IMR-90 (cell line): ENCODE measurements at regions not wholly inside any gene's neighbourhood (a gene's known extent, or its start where the extent isn't known, plus 50 kb on each side); places are given as distances from the start of the nearest gene placed in this dataset.
A peak's percentile ranks its signal among the peaks of the same experiment; 100 is the strongest.
"Not testable (repeated sequence)": the region's sequence is repeated elsewhere in the genome, so short reads cannot be mapped to it uniquely, and the experiment has no call there.

Experiments
- ATAC-seq: fragments of 200-7000 bp; cut with Tn5 transposase; 2 replicates; pipeline ENCODE4 v1.9.1; 2020; ENCODE audit warnings: low read depth, mild to moderate bottlenecking, moderate library complexity
- BruUV-seq: library from RNA; stranded (reverse); fragments of 400-500 nt; replicated peaks from 2 replicates; lab custom pipeline; 2021; lab: Mats Ljungman, UMichigan
- CTCF ChIA-PET: fragments of 300-600 bp; formaldehyde crosslinking; extraction: SDS; loops from one replicate; lab custom pipeline; 2021; ENCODE audit warnings: antibody characterized with exemption; lab: Yijun Ruan, JAX
- POLR2A ChIA-PET: fragments of 300-600 bp; sonication (Branson Sonifier 250); formaldehyde crosslinking; loops from one replicate; lab custom pipeline; 2022; ENCODE audit warnings: antibody characterized with exemption; ENCODE audit not compliant: unreplicated experiment; lab: Charles Lee
- DNase-seq: peaks from one replicate; pipeline ENCODE4 v3.0.0; 2013
- H2AFZ ChIP-seq: replicated peaks from 2 replicates; pipeline ENCODE3; 2013; ENCODE audit warnings: low read length, mild to moderate bottlenecking; ENCODE audit not compliant: poor library complexity
- H2AK5ac ChIP-seq: 2 replicates; pipeline ENCODE4 v1.6.1; 2013; ENCODE audit warnings: low read depth, low read length, inconsistent platforms
- H2AK9ac ChIP-seq: replicated peaks from 2 replicates; pipeline ENCODE3; 2013; ENCODE audit warnings: mild to moderate bottlenecking, low read depth, low read length, moderate library complexity; ENCODE audit not compliant: poor library complexity
- H2BK120ac ChIP-seq: 2 replicates; pipeline ENCODE4 v1.6.1; 2013; ENCODE audit warnings: low read depth, low read length, inconsistent platforms
- H2BK15ac ChIP-seq: 3 replicates; pipeline ENCODE4 v1.6.1; 2013; ENCODE audit warnings: low read depth, low read length, inconsistent platforms
- H2BK20ac ChIP-seq: 2 replicates; pipeline ENCODE4 v1.6.1; 2013; ENCODE audit warnings: low read depth, mild to moderate bottlenecking, inconsistent platforms, low read length, moderate library complexity
- H2BK5ac ChIP-seq: 2 replicates; pipeline ENCODE4 v1.6.1; 2013; ENCODE audit warnings: mild to moderate bottlenecking, low read depth, low read length, inconsistent platforms; ENCODE audit not compliant: poor library complexity, severe bottlenecking
- H3K14ac ChIP-seq: replicated peaks from 2 replicates; pipeline ENCODE4 v1.6.1; 2013; ENCODE audit warnings: low read depth, low read length, inconsistent platforms
- H3K18ac ChIP-seq: 2 replicates; pipeline ENCODE4 v1.6.1; 2013; ENCODE audit warnings: low read depth, low read length, control low read depth
- H3K23ac ChIP-seq: 2 replicates; pipeline ENCODE4 v1.6.1; 2013; ENCODE audit warnings: low read depth, low read length, inconsistent platforms
- H3K27ac ChIP-seq: 2 replicates; pipeline ENCODE4 v1.5.1; 2013; ENCODE audit warnings: mild to moderate bottlenecking, control low read depth, low read length; ENCODE audit not compliant: insufficient read depth
- H3K27me3 ChIP-seq: 2 replicates; pipeline ENCODE4 v1.6.1; 2013; ENCODE audit warnings: low read length; ENCODE audit not compliant: control insufficient read depth, insufficient read depth
- H3K36me3 ChIP-seq: 2 replicates; pipeline ENCODE4 v1.6.1; 2013; ENCODE audit warnings: low read length, mixed read lengths; ENCODE audit not compliant: control insufficient read depth, insufficient read depth
- H3K4ac ChIP-seq: 2 replicates; pipeline ENCODE4 v1.6.1; 2013; ENCODE audit warnings: low read depth, low read length, inconsistent platforms
- H3K4me1 ChIP-seq: 2 replicates; pipeline ENCODE4 v1.6.1; 2013; ENCODE audit warnings: low read length, mixed read lengths; ENCODE audit not compliant: control insufficient read depth, insufficient read depth
- H3K4me2 ChIP-seq: 2 replicates; pipeline ENCODE4 v1.6.1; 2013; ENCODE audit warnings: low read depth, mild to moderate bottlenecking, control low read depth, low read length, moderate library complexity
- H3K4me3 ChIP-seq: 2 replicates; pipeline ENCODE4 v1.5.1; 2013; ENCODE audit warnings: low read depth, mild to moderate bottlenecking, control low read depth, low read length, moderate library complexity; ENCODE audit not compliant: insufficient read depth
- H3K56ac ChIP-seq: 2 replicates; pipeline ENCODE4 v1.6.1; 2013; ENCODE audit warnings: low read length, inconsistent platforms; ENCODE audit not compliant: insufficient read depth; ENCODE audit errors: extremely low read depth
- H3K79me1 ChIP-seq, 2 experiments: 2 replicates each; pipeline ENCODE4 v1.6.1; 2013; ENCODE audit warnings: low read length in 2 of 2, inconsistent platforms in 1 of 2, low read depth in 1 of 2
- H3K9ac ChIP-seq: 2 replicates; pipeline ENCODE4 v1.6.1; 2013; ENCODE audit warnings: low read depth, low read length, control low read depth
- H3K9me1 ChIP-seq: 2 replicates; pipeline ENCODE4 v1.6.1; 2013; ENCODE audit warnings: low read length, inconsistent platforms; ENCODE audit not compliant: insufficient read depth
- H3K9me3 ChIP-seq: 2 replicates; pipeline ENCODE4 v1.6.1; 2013; ENCODE audit warnings: low read length; ENCODE audit not compliant: control insufficient read depth, insufficient read depth
- H4K20me1 ChIP-seq: 2 replicates; pipeline ENCODE4 v1.6.1; 2013; ENCODE audit warnings: low read length, inconsistent platforms; ENCODE audit not compliant: insufficient read depth
- H4K5ac ChIP-seq: 2 replicates; pipeline ENCODE4 v1.6.1; 2013; ENCODE audit warnings: mild to moderate bottlenecking, low read depth, low read length, control low read depth
- H4K8ac ChIP-seq, 2 experiments: 2 replicates each; pipeline ENCODE4 v1.6.1; 2013; ENCODE audit warnings: low read depth in 2 of 2, low read length in 2 of 2, control low read depth in 1 of 2, inconsistent platforms in 1 of 2
- H4K91ac ChIP-seq: 2 replicates; pipeline ENCODE4 v1.6.1; 2013; ENCODE audit warnings: low read depth, low read length, inconsistent platforms; ENCODE audit not compliant: insufficient read depth
- WGBS, 2 experiments: methylation state at CpG; one replicate each; pipeline versions ENCODE4 v1.1.5 to v1.1.7; 2013; ENCODE audit warnings: missing lambda C conversion rate in 2 of 2; ENCODE audit not compliant: insufficient read length in 1 of 2; ENCODE audit errors: extremely low coverage in 2 of 2; 5-methylcytosine and 5-hydroxymethylcytosine counted together
- dilution Hi-C: fragments of 300-500 bp; cut with HindIII; formaldehyde crosslinking; loops from one replicate; pipeline ENCODE4 v1.14.3; 2018; ENCODE audit warnings: low sequenced_read_pairs; ENCODE audit not compliant: unreplicated experiment
- in situ Hi-C: fragments of 300-500 bp; cut with MboI; formaldehyde crosslinking; loops from 3 replicates; pipeline ENCODE4 v1.14.3; 2019; ENCODE audit warnings: low sequenced_read_pairs, inconsistent platforms, mixed read lengths
- intact Hi-C: fragments of 100-400 bp; cut with micrococcal nuclease; formaldehyde crosslinking; loops from 2 replicates; pipeline ENCODE4 v1.10.0; 2022

DNA sequence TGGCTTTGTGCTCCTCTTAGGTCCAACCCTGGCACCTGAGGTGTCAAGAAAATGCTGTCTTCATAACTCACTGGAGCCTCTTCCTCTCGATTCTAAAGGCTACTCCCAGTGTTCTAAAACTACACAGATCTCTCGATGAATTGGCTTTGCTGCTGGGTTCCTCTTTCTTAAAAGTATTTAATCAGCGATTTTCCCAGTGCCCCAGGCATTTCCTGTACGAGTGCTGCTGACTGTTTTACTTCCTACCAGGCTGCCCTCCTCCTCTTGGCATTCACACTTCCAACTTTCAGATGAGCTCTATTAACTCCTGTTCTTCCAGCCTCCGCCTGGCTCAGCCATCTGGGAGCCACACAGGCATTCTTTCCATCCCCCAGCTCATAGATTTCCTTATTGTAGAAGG lies 95.6 kb upstream of the IKBKE start:
- H4K5ac ChIP-seq, dilution Hi-C loops, H3K79me1 ChIP-seq, H3K4ac ChIP-seq, H3K14ac ChIP-seq, H3K27ac ChIP-seq, H3K56ac ChIP-seq, H3K27me3 ChIP-seq, H2AK9ac ChIP-seq, intact Hi-C loops, H4K20me1 ChIP-seq, H3K18ac ChIP-seq, H2BK120ac ChIP-seq, H3K9me3 ChIP-seq, H2AFZ ChIP-seq, H4K91ac ChIP-seq, H2BK15ac ChIP-seq, H4K8ac ChIP-seq, H2BK20ac ChIP-seq, H3K4me3 ChIP-seq, H3K9ac ChIP-seq, BruUV-seq, H3K4me1 ChIP-seq, POLR2A ChIA-PET, in situ Hi-C loops, H3K23ac ChIP-seq, H2AK5ac ChIP-seq, H2BK5ac ChIP-seq, H3K36me3 ChIP-seq, DNase-seq, CTCF ChIA-PET, H3K4me2 ChIP-seq, H3K9me1 ChIP-seq: not testable (repeated sequence)
- WGBS, 2 experiments: no CpG with 5 or more reads among the region's 5 CpGs
- ATAC-seq: 0 out of 2 replicates have a peak, but pooled peaks have one; percentile 32

DNA sequence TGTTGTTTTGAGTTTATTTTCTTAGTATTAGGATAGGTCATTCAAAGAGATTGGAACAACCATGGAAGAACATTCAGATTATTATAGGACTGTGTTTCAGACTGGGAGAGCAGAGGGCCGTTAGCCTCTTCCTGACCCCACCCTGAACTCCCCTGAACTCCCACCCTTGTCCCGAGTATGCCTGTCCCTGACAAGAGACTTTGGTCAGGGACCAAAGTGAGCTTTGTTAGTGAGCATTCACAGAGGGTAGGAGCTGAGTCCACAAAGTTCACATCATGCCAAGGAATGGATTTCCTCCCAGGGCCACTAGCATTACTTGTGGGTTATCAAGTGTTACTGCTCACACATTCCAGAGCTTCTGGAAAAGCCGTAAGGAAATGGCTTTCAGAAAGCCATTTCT lies 94.7 kb upstream of the IKBKE start:
- H3K4ac ChIP-seq, H3K23ac ChIP-seq, ATAC-seq, dilution Hi-C loops, H3K27ac ChIP-seq, H4K91ac ChIP-seq, H3K14ac ChIP-seq, H3K9ac ChIP-seq, H4K8ac ChIP-seq, H2BK5ac ChIP-seq, H3K18ac ChIP-seq, H3K9me3 ChIP-seq, POLR2A ChIA-PET, H3K56ac ChIP-seq, H2BK20ac ChIP-seq, H2BK15ac ChIP-seq, H3K27me3 ChIP-seq, in situ Hi-C loops, DNase-seq, H2AFZ ChIP-seq, intact Hi-C loops, H2BK120ac ChIP-seq, H3K4me2 ChIP-seq, H3K4me3 ChIP-seq, H3K9me1 ChIP-seq, H4K20me1 ChIP-seq, H3K36me3 ChIP-seq, H3K4me1 ChIP-seq, H2AK9ac ChIP-seq, H4K5ac ChIP-seq, H2AK5ac ChIP-seq, BruUV-seq, H3K79me1 ChIP-seq, CTCF ChIA-PET: not testable (repeated sequence)
- no CpG with 5 or more reads among the region's 3 CpGs for WGBS, 2 experiments
